Ovary (tissue), 3 donors: ENCODE measurements at regions not wholly inside any gene's neighbourhood (a gene's known extent, or its start where the extent isn't known, plus 50 kb on each side); places are given as distances from the start of the nearest gene placed in this dataset.

Experiments
- CTCF ChIP-seq, 3 donors: fragments of 450-650 bp in 2 of 3; fragments of 200-600 bp in 1 of 3; IDR thresholded peaks; one replicate each; pipeline versions ENCODE4 v1.5.1 to v1.8.0; 2016 to 2022; ENCODE audit warnings: antibody characterized with exemption in 3 of 3, mild to moderate bottlenecking in 1 of 3
- POLR2A ChIP-seq: fragments of 450-650 bp; IDR thresholded peaks from one replicate; pipeline ENCODE4 v1.6.1; 2017; ENCODE audit warnings: antibody characterized with exemption, mild to moderate bottlenecking, moderate library complexity
- donor health status: DM: no; HTN: no; CAD: no.

- no peak for TF ChIP-seq POLR2A
- no peak for TF ChIP-seq CTCF (IDR thresholded peaks at IDR 0.05)
These were observed 140.6 kb upstream of the MAP1LC3B2 start for GRCh38 chr12:116418551-116418950.
